IMR-90 (cell line): ENCODE measurements at regions not wholly inside any gene's neighbourhood (a gene's known extent, or its start where the extent isn't known, plus 50 kb on each side); places are given as distances from the start of the nearest gene placed in this dataset.

Experiments used
- ATAC-seq: fragments of 200-7000 bp; cut with Tn5 transposase; 2 replicates; pipeline ENCODE4 v1.9.1; 2020; ENCODE audit warnings: low read depth, mild to moderate bottlenecking, moderate library complexity
- BruUV-seq: library from RNA; stranded (reverse); fragments of 400-500 nt; replicated peaks from 2 replicates; lab custom pipeline; 2021; lab: Mats Ljungman, UMichigan
- CTCF ChIA-PET: fragments of 300-600 bp; formaldehyde crosslinking; extraction: SDS; loops from one replicate; lab custom pipeline; 2021; ENCODE audit warnings: antibody characterized with exemption; lab: Yijun Ruan, JAX
- POLR2A ChIA-PET: fragments of 300-600 bp; sonication (Branson Sonifier 250); formaldehyde crosslinking; loops from one replicate; lab custom pipeline; 2022; ENCODE audit warnings: antibody characterized with exemption; ENCODE audit not compliant: unreplicated experiment; lab: Charles Lee
- DNase-seq: peaks from one replicate; pipeline ENCODE4 v3.0.0; 2013
- H2AFZ ChIP-seq: replicated peaks from 2 replicates; pipeline ENCODE3; 2013; ENCODE audit warnings: low read length, mild to moderate bottlenecking; ENCODE audit not compliant: poor library complexity
- H2AK5ac ChIP-seq: 2 replicates; pipeline ENCODE4 v1.6.1; 2013; ENCODE audit warnings: low read depth, low read length, inconsistent platforms
- H2AK9ac ChIP-seq: replicated peaks from 2 replicates; pipeline ENCODE3; 2013; ENCODE audit warnings: mild to moderate bottlenecking, low read depth, low read length, moderate library complexity; ENCODE audit not compliant: poor library complexity
- H2BK120ac ChIP-seq: 2 replicates; pipeline ENCODE4 v1.6.1; 2013; ENCODE audit warnings: low read depth, low read length, inconsistent platforms
- H2BK15ac ChIP-seq: 3 replicates; pipeline ENCODE4 v1.6.1; 2013; ENCODE audit warnings: low read depth, low read length, inconsistent platforms
- H2BK20ac ChIP-seq: 2 replicates; pipeline ENCODE4 v1.6.1; 2013; ENCODE audit warnings: low read depth, mild to moderate bottlenecking, inconsistent platforms, low read length, moderate library complexity
- H2BK5ac ChIP-seq: 2 replicates; pipeline ENCODE4 v1.6.1; 2013; ENCODE audit warnings: mild to moderate bottlenecking, low read depth, low read length, inconsistent platforms; ENCODE audit not compliant: poor library complexity, severe bottlenecking
- H3K14ac ChIP-seq: replicated peaks from 2 replicates; pipeline ENCODE4 v1.6.1; 2013; ENCODE audit warnings: low read depth, low read length, inconsistent platforms
- H3K18ac ChIP-seq: 2 replicates; pipeline ENCODE4 v1.6.1; 2013; ENCODE audit warnings: low read depth, low read length, control low read depth
- H3K23ac ChIP-seq: 2 replicates; pipeline ENCODE4 v1.6.1; 2013; ENCODE audit warnings: low read depth, low read length, inconsistent platforms
- H3K27ac ChIP-seq: 2 replicates; pipeline ENCODE4 v1.5.1; 2013; ENCODE audit warnings: mild to moderate bottlenecking, control low read depth, low read length; ENCODE audit not compliant: insufficient read depth
- H3K27me3 ChIP-seq: 2 replicates; pipeline ENCODE4 v1.6.1; 2013; ENCODE audit warnings: low read length; ENCODE audit not compliant: control insufficient read depth, insufficient read depth
- H3K36me3 ChIP-seq: 2 replicates; pipeline ENCODE4 v1.6.1; 2013; ENCODE audit warnings: low read length, mixed read lengths; ENCODE audit not compliant: control insufficient read depth, insufficient read depth
- H3K4ac ChIP-seq: 2 replicates; pipeline ENCODE4 v1.6.1; 2013; ENCODE audit warnings: low read depth, low read length, inconsistent platforms
- H3K4me1 ChIP-seq: 2 replicates; pipeline ENCODE4 v1.6.1; 2013; ENCODE audit warnings: low read length, mixed read lengths; ENCODE audit not compliant: control insufficient read depth, insufficient read depth
- H3K4me2 ChIP-seq: 2 replicates; pipeline ENCODE4 v1.6.1; 2013; ENCODE audit warnings: low read depth, mild to moderate bottlenecking, control low read depth, low read length, moderate library complexity
- H3K4me3 ChIP-seq: 2 replicates; pipeline ENCODE4 v1.5.1; 2013; ENCODE audit warnings: low read depth, mild to moderate bottlenecking, control low read depth, low read length, moderate library complexity; ENCODE audit not compliant: insufficient read depth
- H3K56ac ChIP-seq: 2 replicates; pipeline ENCODE4 v1.6.1; 2013; ENCODE audit warnings: low read length, inconsistent platforms; ENCODE audit not compliant: insufficient read depth; ENCODE audit errors: extremely low read depth
- H3K79me1 ChIP-seq, 2 experiments: 2 replicates each; pipeline ENCODE4 v1.6.1; 2013; ENCODE audit warnings: low read length in 2 of 2, inconsistent platforms in 1 of 2, low read depth in 1 of 2
- H3K9ac ChIP-seq: 2 replicates; pipeline ENCODE4 v1.6.1; 2013; ENCODE audit warnings: low read depth, low read length, control low read depth
- H3K9me1 ChIP-seq: 2 replicates; pipeline ENCODE4 v1.6.1; 2013; ENCODE audit warnings: low read length, inconsistent platforms; ENCODE audit not compliant: insufficient read depth
- H3K9me3 ChIP-seq: 2 replicates; pipeline ENCODE4 v1.6.1; 2013; ENCODE audit warnings: low read length; ENCODE audit not compliant: control insufficient read depth, insufficient read depth
- H4K20me1 ChIP-seq: 2 replicates; pipeline ENCODE4 v1.6.1; 2013; ENCODE audit warnings: low read length, inconsistent platforms; ENCODE audit not compliant: insufficient read depth
- H4K5ac ChIP-seq: 2 replicates; pipeline ENCODE4 v1.6.1; 2013; ENCODE audit warnings: mild to moderate bottlenecking, low read depth, low read length, control low read depth
- H4K8ac ChIP-seq, 2 experiments: 2 replicates each; pipeline ENCODE4 v1.6.1; 2013; ENCODE audit warnings: low read depth in 2 of 2, low read length in 2 of 2, control low read depth in 1 of 2, inconsistent platforms in 1 of 2
- H4K91ac ChIP-seq: 2 replicates; pipeline ENCODE4 v1.6.1; 2013; ENCODE audit warnings: low read depth, low read length, inconsistent platforms; ENCODE audit not compliant: insufficient read depth
- BHLHE40 ChIP-seq: fragments of 150-350 bp; IDR thresholded peaks from 2 replicates; pipeline ENCODE4 v1.6.1; 2016; ENCODE audit warnings: mild to moderate bottlenecking, low read depth, low read length
- CEBPB ChIP-seq: IDR thresholded peaks from 2 replicates; pipeline ENCODE4 v1.6.1; 2012; ENCODE audit warnings: low read depth, low read length, improper control_type of control experiment
- CHD1 ChIP-seq: IDR thresholded peaks from 2 replicates; pipeline ENCODE4 v1.6.1; 2012; ENCODE audit warnings: low read depth, low read length, improper control_type of control experiment
- CTCF ChIP-seq: conservative IDR thresholded peaks from 2 replicates; pipeline ENCODE4 v1.5.1; 2012; ENCODE audit warnings: mild to moderate bottlenecking, low read depth, low read length, improper control_type of control experiment
- ELK1 ChIP-seq: fragments of 150-350 bp; IDR thresholded peaks from 2 replicates; pipeline ENCODE4 v1.6.1; 2016; ENCODE audit warnings: low read depth, mild to moderate bottlenecking, low read length, moderate library complexity, borderline replicate concordance
- MAZ ChIP-seq: IDR thresholded peaks from 2 replicates; pipeline ENCODE4 v1.6.1; 2012; ENCODE audit warnings: low read depth, mild to moderate bottlenecking, low read length, improper control_type of control experiment, moderate library complexity, borderline replicate concordance
- MXI1 ChIP-seq: IDR thresholded peaks from 2 replicates; pipeline ENCODE4 v1.6.1; 2012; ENCODE audit warnings: low read depth, mild to moderate bottlenecking, low read length, moderate library complexity, borderline replicate concordance
- POLR2A ChIP-seq: IDR thresholded peaks from 2 replicates; pipeline ENCODE4 v1.6.1; 2012; ENCODE audit warnings: mild to moderate bottlenecking, low read depth, low read length
- RAD21 ChIP-seq: IDR thresholded peaks from 2 replicates; pipeline ENCODE4 v1.6.1; 2012; ENCODE audit warnings: low read length, improper control_type of control experiment
- RCOR1 ChIP-seq: IDR thresholded peaks from 2 replicates; pipeline ENCODE4 v1.6.1; 2012; ENCODE audit warnings: mild to moderate bottlenecking, low read length, improper control_type of control experiment; ENCODE audit not compliant: insufficient replicate concordance
- SMC3 ChIP-seq: fragments of 150-350 bp; IDR thresholded peaks from 2 replicates; pipeline ENCODE4 v1.6.1; 2016; ENCODE audit warnings: low read depth, mild to moderate bottlenecking, antibody characterized with exemption, low read length, moderate library complexity
- USF2 ChIP-seq: fragments of 150-350 bp; IDR thresholded peaks from 2 replicates; pipeline ENCODE4 v1.6.1; 2017; ENCODE audit warnings: mild to moderate bottlenecking, antibody characterized with exemption, low read length, low read depth
- WGBS, 2 experiments: methylation state at CpG; one replicate each; pipeline versions ENCODE4 v1.1.5 to v1.1.7; 2013; ENCODE audit warnings: missing lambda C conversion rate in 2 of 2; ENCODE audit not compliant: insufficient read length in 1 of 2; ENCODE audit errors: extremely low coverage in 2 of 2; 5-methylcytosine and 5-hydroxymethylcytosine counted together
- dilution Hi-C: fragments of 300-500 bp; cut with HindIII; formaldehyde crosslinking; loops from one replicate; pipeline ENCODE4 v1.14.3; 2018; ENCODE audit warnings: low sequenced_read_pairs; ENCODE audit not compliant: unreplicated experiment
- in situ Hi-C: fragments of 300-500 bp; cut with MboI; formaldehyde crosslinking; loops from 3 replicates; pipeline ENCODE4 v1.14.3; 2019; ENCODE audit warnings: low sequenced_read_pairs, inconsistent platforms, mixed read lengths
- intact Hi-C: fragments of 100-400 bp; cut with micrococcal nuclease; formaldehyde crosslinking; loops from 2 replicates; pipeline ENCODE4 v1.10.0; 2022

- no peak overlapping the region for H2BK5ac ChIP-seq
- H3K18ac ChIP-seq, result no peak overlapping the region
- no peak overlapping the region for H3K23ac ChIP-seq
- no peak overlapping the region for H2AFZ ChIP-seq
- no peak overlapping the region for H3K9ac ChIP-seq
- ATAC-seq, result no peak
- H2AK5ac ChIP-seq, result no peak overlapping the region
- H2AK9ac ChIP-seq, result no peak overlapping the region
- no peak overlapping the region for H4K91ac ChIP-seq
- no peaks in the 10 kb centered on the region for H3K4me1 ChIP-seq
- TF ChIP-seq RAD21 (no peak), POLR2A (no peak), SMC3 (no peak), ELK1 (no peak), USF2 (no peak), CTCF (no peak), BHLHE40 (no peak), RCOR1 (no peak), MAZ (no peak), CHD1 (no peak), MXI1 (no peak), CEBPB (no peak)
- H3K27ac ChIP-seq, result no peak overlapping the region
- no peak overlapping the region for H3K4ac ChIP-seq
- no peak overlapping the region for H3K4me2 ChIP-seq
- H3K9me3 ChIP-seq, result peaks cover 12% of the 10 kb centered on the region; the same call in 1 of the 2 replicates
- H3K4me3 ChIP-seq, result no peak overlapping the region
- ChIA-PET POLR2A (no interaction called here), CTCF (no interaction called here)
- in situ Hi-C loops (no loop called here), dilution Hi-C loops (no loop called here), intact Hi-C loops (no loop called here)
- no peak overlapping the region for H4K8ac ChIP-seq
- H2BK20ac ChIP-seq, result no peak overlapping the region
- H4K20me1 ChIP-seq, result no peaks in the 10 kb centered on the region
- no peak for DNase-seq
- no CpG with 5 or more reads among the region's 6 CpGs for WGBS, 2 experiments
- H3K56ac ChIP-seq, result no peak overlapping the region
- H3K36me3 ChIP-seq, result no peaks in the 10 kb centered on the region
- no peak overlapping the region for H2BK15ac ChIP-seq
- H3K79me1 ChIP-seq, result no peaks in the 10 kb centered on the region
- H2BK120ac ChIP-seq, result no peak overlapping the region
- H3K27me3 ChIP-seq, result no peaks in the 10 kb centered on the region
- H3K9me1 ChIP-seq, result no peaks in the 10 kb centered on the region
- BruUV-seq, result no TSS peak
- H3K14ac ChIP-seq, result no peak overlapping the region
- H4K5ac ChIP-seq, result no peak overlapping the region
Observed at GRCh38 chr3:164364111-164364510, 714.2 kb downstream of the SI start.
